K562 (cell line): ENCODE measurements at regions not wholly inside any gene's neighbourhood (a gene's known extent, or its start where the extent isn't known, plus 50 kb on each side); places are given as distances from the start of the nearest gene placed in this dataset.

Experiments used
- ATAC-seq: fragments of 200-7000 bp; cut with Tn5 transposase; 3 replicates; pipeline ENCODE4 v1.9.1; 2020; ENCODE audit warnings: moderate library complexity
- BruUV-seq: library from RNA; stranded (reverse); fragments of 400-500 nt; replicated peaks from 2 replicates; lab custom pipeline; 2021; lab: Mats Ljungman, UMichigan
- CTCF ChIA-PET: fragments of 300-600 bp; formaldehyde crosslinking; extraction: SDS; loops from one replicate; lab custom pipeline; 2021; ENCODE audit warnings: low intra/inter-chr PET ratio; lab: Yijun Ruan, JAX
- POLR2A ChIA-PET: fragments of 300-600, 350-650 bp; sonication (Branson Sonifier 250); formaldehyde crosslinking; extraction: SDS; loops from one replicate; lab custom pipeline; 2021; ENCODE audit warnings: antibody characterized with exemption, inconsistent platforms; lab: Yijun Ruan, JAX
- DNase-seq, 4 experiments: peaks; one replicate each; pipeline versions ENCODE4 v3.0.0 to v3.0.0-alpha.2; 2011 to 2018; ENCODE audit warnings: low spot score in 3 of 4, mixed read lengths in 3 of 4; ENCODE audit errors: extremely low read depth in 1 of 4
- FAIRE-seq: peaks from 2 replicates; lab custom pipeline; 2011; peaks lifted over from hg19 to GRCh38; lab: Jason Lieb, UNC
- H2AFZ ChIP-seq: 2 replicates; pipeline ENCODE4 v1.6.0; 2011; ENCODE audit warnings: low read depth, low read length, control low read depth, inconsistent platforms
- H3K27ac ChIP-seq: fragments of 200-600 bp; 3 replicates; pipeline ENCODE4 v1.8.0; 2011; ENCODE audit warnings: low read depth, mild to moderate bottlenecking, control low read depth, inconsistent platforms, low read length, moderate library complexity, mixed read lengths; ENCODE audit errors: extremely low read depth
- H3K27me3 ChIP-seq, 2 experiments: fragments of 300-600 bp in 1 of 2; 2 replicates in 1 of 2; 3 replicates in 1 of 2; pipeline versions ENCODE4 v1.6.0 to v1.8.0; 2011; ENCODE audit warnings: inconsistent platforms in 2 of 2, low read length in 2 of 2, mild to moderate bottlenecking in 1 of 2, mixed read lengths in 1 of 2, moderate library complexity in 1 of 2; ENCODE audit not compliant: control insufficient read depth in 2 of 2, insufficient read depth in 2 of 2
- H3K36me3 ChIP-seq: fragments of 300-600 bp; 3 replicates; pipeline ENCODE4 v1.8.0; 2011; ENCODE audit warnings: mild to moderate bottlenecking, low read length, inconsistent platforms; ENCODE audit not compliant: control insufficient read depth, insufficient read depth
- H3K4me1 ChIP-seq, 2 experiments: fragments of 200-600 bp in 1 of 2; replicated peaks in 1 of 2; 2 replicates in 1 of 2; 3 replicates in 1 of 2; pipeline versions ENCODE4 v1.5.1 to v1.8.0; 2011; ENCODE audit warnings: inconsistent platforms in 2 of 2, low read length in 2 of 2, mild to moderate bottlenecking in 1 of 2, mixed read lengths in 1 of 2, moderate library complexity in 1 of 2; ENCODE audit not compliant: control insufficient read depth in 2 of 2, insufficient read depth in 2 of 2
- H3K4me2 ChIP-seq: 2 replicates; pipeline ENCODE4 v1.6.1; 2011; ENCODE audit warnings: low read length, control low read depth, inconsistent platforms, mixed read lengths; ENCODE audit not compliant: insufficient read depth
- H3K4me3 ChIP-seq: fragments of 200-600 bp; sonication (generic), shearing (Covaris generic); 2 replicates; pipeline ENCODE4 v1.5.1; 2016; ENCODE audit warnings: control low read depth, inconsistent platforms
- H3K79me2 ChIP-seq: fragments of 200-600 bp; 3 replicates; pipeline ENCODE4 v1.8.0; 2011; ENCODE audit warnings: low read length, inconsistent platforms; ENCODE audit not compliant: control insufficient read depth, insufficient read depth
- H3K9ac ChIP-seq, 2 experiments: 2 replicates each; pipeline versions ENCODE4 v1.6.0 to v1.6.1; 2011; ENCODE audit warnings: low read depth in 2 of 2, low read length in 2 of 2, control low read depth in 1 of 2, inconsistent platforms in 1 of 2, mild to moderate bottlenecking in 1 of 2, mixed read lengths in 1 of 2; ENCODE audit not compliant: insufficient read depth in 1 of 2
- H3K9me1 ChIP-seq: one replicate; pipeline ENCODE4 v1.6.0; 2011; ENCODE audit warnings: inconsistent platforms, mild to moderate bottlenecking, low read length, moderate library complexity; ENCODE audit not compliant: control insufficient read depth, insufficient read depth
- H3K9me3 ChIP-seq: replicated peaks from 2 replicates; pipeline ENCODE4 v1.5.1; 2011; ENCODE audit warnings: low read depth, low read length, inconsistent platforms; ENCODE audit not compliant: control insufficient read depth, insufficient read depth
- H4K20me1 ChIP-seq: replicated peaks from 2 replicates; pipeline ENCODE4 v1.6.1; 2011; ENCODE audit warnings: low read length, inconsistent platforms, mixed read lengths; ENCODE audit not compliant: control insufficient read depth, insufficient read depth
- KDM1A ChIP-seq, 2 experiments: fragments of 450-650 bp; IDR thresholded peaks; 2 replicates each; pipeline ENCODE4 v1.6.1; 2016; ENCODE audit warnings: mild to moderate bottlenecking in 2 of 2
- KDM4B ChIP-seq, 2 experiments: fragments of 450-650 bp in 1 of 2; sonication (generic) in 1 of 2; IDR thresholded peaks; 2 replicates each; pipeline ENCODE4 v1.6.1; 2016 to 2017; ENCODE audit warnings: borderline replicate concordance in 2 of 2, antibody characterized with exemption in 1 of 2, low read depth in 1 of 2, mild to moderate bottlenecking in 1 of 2
- L3MBTL2 ChIP-seq: fragments of 450-650 bp; IDR thresholded peaks from 2 replicates; pipeline ENCODE4 v1.6.1; 2016; ENCODE audit warnings: mild to moderate bottlenecking, moderate library complexity
- MCM2 ChIP-seq: fragments of 450-650 bp; IDR thresholded peaks from 2 replicates; pipeline ENCODE4 v1.6.1; 2017; ENCODE audit warnings: low read depth, mild to moderate bottlenecking
- POLR2AphosphoS5 ChIP-seq: IDR thresholded peaks from 2 replicates; pipeline ENCODE4 v1.6.1; 2011; ENCODE audit warnings: mild to moderate bottlenecking, low read depth, low read length, moderate library complexity; ENCODE audit not compliant: control insufficient read depth, insufficient read depth
- ZNF224 ChIP-seq: sonication (generic); formaldehyde crosslinking; IDR thresholded peaks from 2 replicates; pipeline ENCODE4 v1.8.0; 2022; ENCODE audit warnings: mild to moderate bottlenecking, missing genetic modification reagents
- ZNF384 ChIP-seq: IDR thresholded peaks from 2 replicates; pipeline ENCODE4 v1.6.1; 2012; ENCODE audit warnings: low read depth, low read length, improper control_type of control experiment
- ZNF408 ChIP-seq: fragments of 250-450 bp; sonication (Bioruptor Pico); IDR thresholded peaks from 2 replicates; pipeline ENCODE4 v1.4.0; 2020; ENCODE audit warnings: low read depth, mild to moderate bottlenecking, moderate library complexity
- ZNF583 ChIP-seq: fragments of 250-450 bp; sonication (Bioruptor Pico); IDR thresholded peaks from 2 replicates; pipeline ENCODE4 v1.4.0; 2020
- ZNF696 ChIP-seq: fragments of 250-450 bp; sonication (Bioruptor Pico); conservative IDR thresholded peaks from 2 replicates; pipeline ENCODE4 v1.4.0; 2020; ENCODE audit warnings: mild to moderate bottlenecking, moderate library complexity
- WGBS: fragments of 100-300 bp; shearing (Covaris generic); methylation state at CpG from one replicate; pipeline ENCODE4 v1.1.6; 2016; ENCODE audit warnings: low coverage, mixed read lengths; ENCODE audit not compliant: insufficient coverage; ENCODE audit errors: missing lambda C conversion rate; 5-methylcytosine and 5-hydroxymethylcytosine counted together
- in situ Hi-C: fragments of 300-500 bp; cut with MboI; formaldehyde crosslinking; loops from 4 replicates; pipeline ENCODE4 v1.15.0; 2018; ENCODE audit warnings: inconsistent platforms, mixed read lengths
- intact Hi-C: fragments of 100-400 bp; cut with micrococcal nuclease; formaldehyde crosslinking; loops from 2 replicates; pipeline ENCODE4 v1.14.2; 2022
- TF ChIP-seq, protein P1 (sequence below): fragments of 250-450 bp; sonication (Bioruptor Pico); IDR thresholded peaks from 2 replicates; pipeline ENCODE4 v1.5.0; 2020; ENCODE audit warnings: mild to moderate bottlenecking, borderline replicate concordance
- TF ChIP-seq, protein P2 (sequence below): fragments of 450-650 bp; formaldehyde crosslinking; IDR thresholded peaks from 2 replicates; pipeline ENCODE4 v1.4.0; 2022; ENCODE audit warnings: missing genetic modification characterization
- TF ChIP-seq, protein P3 (sequence below): fragments of 450-650 bp; IDR thresholded peaks from 2 replicates; pipeline ENCODE4 v1.6.1; 2017; ENCODE audit warnings: antibody characterized with exemption, mild to moderate bottlenecking
- TF ChIP-seq, protein P4 (sequence below): fragments of 250-450 bp; sonication (Bioruptor Pico); IDR thresholded peaks from 2 replicates; pipeline ENCODE4 v1.8.0; 2021; ENCODE audit warnings: moderate library complexity, mild to moderate bottlenecking, inconsistent platforms
- TF ChIP-seq, protein P5 (sequence below): sonication (generic); formaldehyde crosslinking; IDR thresholded peaks from 2 replicates; pipeline ENCODE4 v1.9.0; 2022; ENCODE audit warnings: mild to moderate bottlenecking, missing genetic modification reagents

DNA sequence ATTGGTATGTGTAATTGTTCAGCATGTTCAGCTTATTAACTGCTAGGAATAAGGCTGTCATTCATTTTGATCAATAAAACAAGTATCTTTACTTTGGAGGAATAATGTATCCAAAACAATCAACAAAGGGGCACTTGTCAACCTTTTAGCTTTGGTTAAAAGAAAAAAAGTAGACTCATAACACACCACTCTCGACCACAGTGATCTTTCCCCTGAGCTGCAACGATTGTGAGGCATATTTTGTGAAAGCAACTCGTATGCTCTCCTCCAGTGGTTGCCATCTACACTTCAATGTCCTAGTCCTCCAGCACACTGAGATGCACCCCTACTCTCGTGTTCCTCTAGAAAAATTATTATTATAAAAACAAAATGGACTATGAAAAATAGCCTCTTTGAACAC, 60.1 kb upstream of the PDE7B start:
- Histone ChIP-seq H3K36me3 (no peaks in the 10 kb centered on the region), H2AFZ (no peak overlapping the region), H3K4me2 (no peak overlapping the region), H3K4me1 (no peaks in the 10 kb centered on the region), H4K20me1 (no peaks in the 10 kb centered on the region), H3K9ac (no peak overlapping the region), H3K27ac (no peak overlapping the region), H3K79me2 (no peaks in the 10 kb centered on the region), H3K4me3 (no peak overlapping the region), H3K9me3 (no peaks in the 10 kb centered on the region), H3K9me1 (no peaks in the 10 kb centered on the region), H3K27me3 (no peaks in the 10 kb centered on the region)
- ATAC-seq (no peak), FAIRE-seq (no peak), DNase-seq (no peak)
- intact Hi-C loops (no loop called here), in situ Hi-C loops (no loop called here)
- TF ChIP-seq L3MBTL2 = no peak
- TF ChIP-seq, protein P1, sequence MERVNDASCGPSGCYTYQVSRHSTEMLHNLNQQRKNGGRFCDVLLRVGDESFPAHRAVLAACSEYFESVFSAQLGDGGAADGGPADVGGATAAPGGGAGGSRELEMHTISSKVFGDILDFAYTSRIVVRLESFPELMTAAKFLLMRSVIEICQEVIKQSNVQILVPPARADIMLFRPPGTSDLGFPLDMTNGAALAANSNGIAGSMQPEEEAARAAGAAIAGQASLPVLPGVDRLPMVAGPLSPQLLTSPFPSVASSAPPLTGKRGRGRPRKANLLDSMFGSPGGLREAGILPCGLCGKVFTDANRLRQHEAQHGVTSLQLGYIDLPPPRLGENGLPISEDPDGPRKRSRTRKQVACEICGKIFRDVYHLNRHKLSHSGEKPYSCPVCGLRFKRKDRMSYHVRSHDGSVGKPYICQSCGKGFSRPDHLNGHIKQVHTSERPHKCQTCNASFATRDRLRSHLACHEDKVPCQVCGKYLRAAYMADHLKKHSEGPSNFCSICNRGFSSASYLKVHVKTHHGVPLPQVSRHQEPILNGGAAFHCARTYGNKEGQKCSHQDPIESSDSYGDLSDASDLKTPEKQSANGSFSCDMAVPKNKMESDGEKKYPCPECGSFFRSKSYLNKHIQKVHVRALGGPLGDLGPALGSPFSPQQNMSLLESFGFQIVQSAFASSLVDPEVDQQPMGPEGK (CRISPR knock-in tag) = no peak
- TF ChIP-seq, protein P2, sequence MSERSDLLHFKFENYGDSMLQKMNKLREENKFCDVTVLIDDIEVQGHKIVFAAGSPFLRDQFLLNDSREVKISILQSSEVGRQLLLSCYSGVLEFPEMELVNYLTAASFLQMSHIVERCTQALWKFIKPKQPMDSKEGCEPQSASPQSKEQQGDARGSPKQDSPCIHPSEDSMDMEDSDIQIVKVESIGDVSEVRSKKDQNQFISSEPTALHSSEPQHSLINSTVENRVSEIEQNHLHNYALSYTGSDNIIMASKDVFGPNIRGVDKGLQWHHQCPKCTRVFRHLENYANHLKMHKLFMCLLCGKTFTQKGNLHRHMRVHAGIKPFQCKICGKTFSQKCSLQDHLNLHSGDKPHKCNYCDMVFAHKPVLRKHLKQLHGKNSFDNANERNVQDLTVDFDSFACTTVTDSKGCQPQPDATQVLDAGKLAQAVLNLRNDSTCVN (CRISPR knock-in tag) = no peak
- no peak for TF ChIP-seq ZNF224 (CRISPR knock-in tag)
- TF ChIP-seq MCM2 = no peak
- no peak for TF ChIP-seq POLR2AphosphoS5
- TF ChIP-seq, protein P3, sequence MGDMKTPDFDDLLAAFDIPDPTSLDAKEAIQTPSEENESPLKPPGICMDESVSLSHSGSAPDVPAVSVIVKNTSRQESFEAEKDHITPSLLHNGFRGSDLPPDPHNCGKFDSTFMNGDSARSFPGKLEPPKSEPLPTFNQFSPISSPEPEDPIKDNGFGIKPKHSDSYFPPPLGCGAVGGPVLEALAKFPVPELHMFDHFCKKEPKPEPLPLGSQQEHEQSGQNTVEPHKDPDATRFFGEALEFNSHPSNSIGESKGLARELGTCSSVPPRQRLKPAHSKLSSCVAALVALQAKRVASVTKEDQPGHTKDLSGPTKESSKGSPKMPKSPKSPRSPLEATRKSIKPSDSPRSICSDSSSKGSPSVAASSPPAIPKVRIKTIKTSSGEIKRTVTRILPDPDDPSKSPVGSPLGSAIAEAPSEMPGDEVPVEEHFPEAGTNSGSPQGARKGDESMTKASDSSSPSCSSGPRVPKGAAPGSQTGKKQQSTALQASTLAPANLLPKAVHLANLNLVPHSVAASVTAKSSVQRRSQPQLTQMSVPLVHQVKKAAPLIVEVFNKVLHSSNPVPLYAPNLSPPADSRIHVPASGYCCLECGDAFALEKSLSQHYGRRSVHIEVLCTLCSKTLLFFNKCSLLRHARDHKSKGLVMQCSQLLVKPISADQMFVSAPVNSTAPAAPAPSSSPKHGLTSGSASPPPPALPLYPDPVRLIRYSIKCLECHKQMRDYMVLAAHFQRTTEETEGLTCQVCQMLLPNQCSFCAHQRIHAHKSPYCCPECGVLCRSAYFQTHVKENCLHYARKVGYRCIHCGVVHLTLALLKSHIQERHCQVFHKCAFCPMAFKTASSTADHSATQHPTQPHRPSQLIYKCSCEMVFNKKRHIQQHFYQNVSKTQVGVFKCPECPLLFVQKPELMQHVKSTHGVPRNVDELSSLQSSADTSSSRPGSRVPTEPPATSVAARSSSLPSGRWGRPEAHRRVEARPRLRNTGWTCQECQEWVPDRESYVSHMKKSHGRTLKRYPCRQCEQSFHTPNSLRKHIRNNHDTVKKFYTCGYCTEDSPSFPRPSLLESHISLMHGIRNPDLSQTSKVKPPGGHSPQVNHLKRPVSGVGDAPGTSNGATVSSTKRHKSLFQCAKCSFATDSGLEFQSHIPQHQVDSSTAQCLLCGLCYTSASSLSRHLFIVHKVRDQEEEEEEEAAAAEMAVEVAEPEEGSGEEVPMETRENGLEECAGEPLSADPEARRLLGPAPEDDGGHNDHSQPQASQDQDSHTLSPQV = no peak
- no peak for TF ChIP-seq ZNF408 (CRISPR knock-in tag)
- no peak for TF ChIP-seq KDM4B (IDR thresholded peaks at IDR 0.05; ENCODE audit: borderline replicate concordance in 2 of 2, low read depth in 1 of 2)
- TF ChIP-seq, protein P4, sequence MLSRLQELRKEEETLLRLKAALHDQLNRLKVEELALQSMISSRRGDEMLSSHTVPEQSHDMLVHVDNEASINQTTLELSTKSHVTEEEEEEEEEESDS (CRISPR knock-in tag) = no peak
- TF ChIP-seq, protein P5, sequence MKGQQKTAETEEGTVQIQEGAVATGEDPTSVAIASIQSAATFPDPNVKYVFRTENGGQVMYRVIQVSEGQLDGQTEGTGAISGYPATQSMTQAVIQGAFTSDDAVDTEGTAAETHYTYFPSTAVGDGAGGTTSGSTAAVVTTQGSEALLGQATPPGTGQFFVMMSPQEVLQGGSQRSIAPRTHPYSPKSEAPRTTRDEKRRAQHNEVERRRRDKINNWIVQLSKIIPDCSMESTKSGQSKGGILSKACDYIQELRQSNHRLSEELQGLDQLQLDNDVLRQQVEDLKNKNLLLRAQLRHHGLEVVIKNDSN = no peak
- TF ChIP-seq ZNF384 = no peak
- no peak for TF ChIP-seq ZNF696
- no peak for TF ChIP-seq ZNF583 (CRISPR knock-in tag)
- TF ChIP-seq KDM1A (IDR thresholded peaks at IDR 0.05) = no peak
- BruUV-seq = no TSS peak
- ChIA-PET CTCF (no interaction called here), POLR2A (no interaction called here)
- WGBS = 0% methylated on average over 4 of the region's 4 CpGs
